ENCODE measurements at regions not wholly inside any gene's neighbourhood (a gene's known extent, or its start where the extent isn't known, plus 50 kb on each side); places are given as distances from the start of the nearest gene placed in this dataset.

GRCh38 chr22:22728382-22728781, 84.0 kb downstream of the GGTLC2 start:
- Histone ChIP-seq H4K20me1 (ENCODE audit: control insufficient read depth, insufficient read depth, insufficient read length) (no peaks in the 10 kb centered on the region), H2BK20ac (ENCODE audit: low read depth, low read length, poor library complexity, severe bottlenecking) (no peak overlapping the region), H2AK5ac (ENCODE audit: insufficient read length, low read length) (no peak overlapping the region), H4K5ac (ENCODE audit: insufficient read length, low read depth, low read length) (no peak overlapping the region), H2BK120ac (ENCODE audit: low read depth, low read length, poor library complexity, severe bottlenecking) (no peak overlapping the region), H2AFZ (ENCODE audit: low read length) (no peak overlapping the region), H3K9me3 (ENCODE audit: control insufficient read depth, low read depth, low read length) (no peaks in the 10 kb centered on the region), H3K4me1 (ENCODE audit: insufficient read depth, low read length) (no peaks in the 10 kb centered on the region), H2BK5ac (ENCODE audit: insufficient read length, low read length) (no peak overlapping the region), H4K91ac (ENCODE audit: insufficient read length, low read depth, low read length) (no peak overlapping the region), H3K23ac (ENCODE audit: insufficient read length, low read depth, low read length) (no peak overlapping the region), H3K23me2 (ENCODE audit: insufficient read length, low read depth, low read length, poor library complexity, severe bottlenecking) (no peaks in the 10 kb centered on the region), H2BK15ac (ENCODE audit: low read depth, low read length) (no peak overlapping the region), H3K18ac (ENCODE audit: insufficient read length, low read depth, low read length) (no peak overlapping the region), H3K56ac (ENCODE audit: insufficient read length, low read depth, low read length) (no peak overlapping the region), H3K27ac (ENCODE audit: insufficient read length, low read depth, low read length) (no peak overlapping the region), H3T11ph (ENCODE audit: low read length) (no peak overlapping the region), H3K14ac (ENCODE audit: insufficient read depth, low read length) (no peak overlapping the region), H3K79me2 (ENCODE audit: insufficient read depth, low read length) (no peaks in the 10 kb centered on the region), H3K9ac (ENCODE audit: extremely low read depth, insufficient read length, low read length) (no peak overlapping the region), H3K79me1 (ENCODE audit: insufficient read depth, low read depth, low read length, poor library complexity, severe bottlenecking) (no peaks in the 10 kb centered on the region), H3K4me2 (ENCODE audit: insufficient read depth, insufficient read length, low read length) (no peak overlapping the region), H3K4ac (ENCODE audit: low read depth, low read length) (no peak overlapping the region), H4K8ac (replicated peaks; ENCODE audit: insufficient read length, low read depth, low read length) (no peak overlapping the region), H2BK12ac (ENCODE audit: insufficient read length, low read depth, low read length) (no peak overlapping the region), H3K27me3 (ENCODE audit: insufficient read depth, low read length) (peaks cover 13% of the 10 kb centered on the region)
- no peaks in the 10 kb centered on the region for H3K4me1 Mint-ChIP-seq
- no peak for DNase-seq
- H3K27me3 Mint-ChIP-seq (ENCODE audit: low read depth), result peaks cover 96% of the 10 kb centered on the region
- no peak for TF ChIP-seq CTCF (conservative IDR thresholded peaks at IDR 0.05)
- H3K4me3 Mint-ChIP-seq, result no peak overlapping the region
- no peaks in the 10 kb centered on the region for H3K9me3 Mint-ChIP-seq
- H3K27ac Mint-ChIP-seq, result no peak overlapping the region
- no peaks in the 10 kb centered on the region for H3K36me3 Mint-ChIP-seq (ENCODE audit: insufficient read depth in 1 of 3, low read depth in 3 of 3)
- no CpG with 5 or more reads among the region's 5 CpGs for WGBS (ENCODE audit: extremely low coverage, insufficient read length, low lambda C conversion rate)
